ENCODE measurements at regions not wholly inside any gene's neighbourhood (a gene's known extent, or its start where the extent isn't known, plus 50 kb on each side); places are given as distances from the start of the nearest gene placed in this dataset.

DNA sequence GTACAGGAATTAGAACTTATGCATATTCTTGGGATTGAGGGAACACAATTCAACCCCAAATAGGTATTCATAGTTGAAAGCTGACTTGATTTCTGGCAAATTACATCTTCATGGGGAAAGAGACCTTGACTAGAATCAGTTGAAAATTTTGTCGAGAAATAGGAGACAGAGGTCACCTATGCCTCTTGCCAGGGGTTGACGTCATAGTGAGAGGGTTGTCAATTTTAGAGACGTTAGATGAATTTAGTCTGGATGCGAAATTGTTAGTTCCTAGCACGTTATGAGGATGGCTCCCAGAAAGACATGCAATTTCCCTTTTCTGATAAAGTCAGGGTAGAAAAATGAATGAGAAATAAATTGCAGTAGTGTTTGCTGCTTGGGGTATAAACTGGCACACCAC, 59.3 kb downstream of the SEC61G start:
- TF ChIP-seq, protein P1, sequence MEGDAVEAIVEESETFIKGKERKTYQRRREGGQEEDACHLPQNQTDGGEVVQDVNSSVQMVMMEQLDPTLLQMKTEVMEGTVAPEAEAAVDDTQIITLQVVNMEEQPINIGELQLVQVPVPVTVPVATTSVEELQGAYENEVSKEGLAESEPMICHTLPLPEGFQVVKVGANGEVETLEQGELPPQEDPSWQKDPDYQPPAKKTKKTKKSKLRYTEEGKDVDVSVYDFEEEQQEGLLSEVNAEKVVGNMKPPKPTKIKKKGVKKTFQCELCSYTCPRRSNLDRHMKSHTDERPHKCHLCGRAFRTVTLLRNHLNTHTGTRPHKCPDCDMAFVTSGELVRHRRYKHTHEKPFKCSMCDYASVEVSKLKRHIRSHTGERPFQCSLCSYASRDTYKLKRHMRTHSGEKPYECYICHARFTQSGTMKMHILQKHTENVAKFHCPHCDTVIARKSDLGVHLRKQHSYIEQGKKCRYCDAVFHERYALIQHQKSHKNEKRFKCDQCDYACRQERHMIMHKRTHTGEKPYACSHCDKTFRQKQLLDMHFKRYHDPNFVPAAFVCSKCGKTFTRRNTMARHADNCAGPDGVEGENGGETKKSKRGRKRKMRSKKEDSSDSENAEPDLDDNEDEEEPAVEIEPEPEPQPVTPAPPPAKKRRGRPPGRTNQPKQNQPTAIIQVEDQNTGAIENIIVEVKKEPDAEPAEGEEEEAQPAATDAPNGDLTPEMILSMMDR (IDR thresholded peaks at IDR 0.05) = no peak
- no peak for TF ChIP-seq POLR2AphosphoS5 (IDR thresholded peaks at IDR 0.05)

All from prostate gland (tissue), 2 donors.